Activated CD8-positive, alpha-beta memory T cell treated with anti-CD3 and anti-CD28 coated beads, Interleukin-2, amount 10 ng/mL, durations not matched to agents 7 days and 5 days (primary cell): ENCODE measurements at regions not wholly inside any gene's neighbourhood (a gene's known extent, or its start where the extent isn't known, plus 50 kb on each side); places are given as distances from the start of the nearest gene placed in this dataset.
"Not testable (repeated sequence)": the region's sequence is repeated elsewhere in the genome, so short reads cannot be mapped to it uniquely, and the experiment has no call there.

Source experiments
- ATAC-seq: fragments of 150-1000 bp; cut with Tn5 transposase; one replicate; pipeline ENCODE4 v1.10.0; 2021; ENCODE audit warnings: moderate library complexity
- CTCF ChIA-PET: fragments of 350-600 bp; sonication (Branson Sonifier 250); formaldehyde crosslinking; loops from one replicate; lab custom pipeline; 2021; ENCODE audit warnings: antibody characterized with exemption; lab: Charles Lee
- DNase-seq: peaks from one replicate; pipeline ENCODE4 v3.0.0-alpha.2; 2020
- H3K27ac Mint-ChIP-seq: one replicate; pipeline ENCODE4 v1.8.0; 2021; ENCODE audit warnings: mild to moderate bottlenecking, mixed read lengths
- H3K27me3 Mint-ChIP-seq: one replicate; pipeline ENCODE4 v1.8.0; 2021; ENCODE audit warnings: mixed read lengths
- H3K36me3 Mint-ChIP-seq: one replicate; pipeline ENCODE4 v1.8.0; 2021; ENCODE audit warnings: mild to moderate bottlenecking, mixed read lengths
- H3K4me1 Mint-ChIP-seq: one replicate; pipeline ENCODE4 v1.8.0; 2021; ENCODE audit warnings: mixed read lengths
- H3K4me3 Mint-ChIP-seq: one replicate; pipeline ENCODE4 v1.8.0; 2021; ENCODE audit warnings: mild to moderate bottlenecking, moderate library complexity, mixed read lengths
- H3K9me3 Mint-ChIP-seq: one replicate; pipeline ENCODE4 v1.8.0; 2022; ENCODE audit warnings: low read depth, mixed read lengths

- CTCF ChIA-PET, result no interaction called here
- Mint-ChIP-seq H3K27me3 (no peaks in the 10 kb centered on the region), H3K36me3 (no peaks in the 10 kb centered on the region), H3K4me1 (no peaks in the 10 kb centered on the region), H3K27ac (no peak overlapping the region), H3K9me3 (peaks cover 6% of the 10 kb centered on the region), H3K4me3 (no peak overlapping the region)
- DNase-seq (no peak), ATAC-seq (no peak)
These were observed 470.3 kb downstream of the TMEM114 start for GRCh38 chr16:8120001-8120400.

- Mint-ChIP-seq H3K9me3 (peaks cover 6% of the 10 kb centered on the region), H3K4me3 (no peak overlapping the region), H3K27me3 (no peaks in the 10 kb centered on the region), H3K36me3 (no peaks in the 10 kb centered on the region), H3K27ac (no peak overlapping the region), H3K4me1 (no peaks in the 10 kb centered on the region)
- CTCF ChIA-PET, result no interaction called here
- no peak for DNase-seq
- ATAC-seq, result no peak
These were observed 474.5 kb downstream of the TMEM114 start for GRCh38 chr16:8115814-8116213.

- H3K4me1 Mint-ChIP-seq, DNase-seq, H3K9me3 Mint-ChIP-seq, H3K27me3 Mint-ChIP-seq, CTCF ChIA-PET, H3K4me3 Mint-ChIP-seq, H3K36me3 Mint-ChIP-seq, H3K27ac Mint-ChIP-seq, ATAC-seq: not testable (repeated sequence)
These were observed 475.4 kb downstream of the TMEM114 start for GRCh38 chr16:8114941-8115340.

- Mint-ChIP-seq H3K36me3 (no peaks in the 10 kb centered on the region), H3K9me3 (peaks cover 10% of the 10 kb centered on the region), H3K4me1 (no peaks in the 10 kb centered on the region), H3K27ac (no peak overlapping the region), H3K27me3 (no peaks in the 10 kb centered on the region), H3K4me3 (no peak overlapping the region)
- CTCF ChIA-PET, result no interaction called here
- ATAC-seq (no peak), DNase-seq (no peak)
These were observed 476.5 kb downstream of the TMEM114 start for GRCh38 chr16:8113843-8114242.

- Mint-ChIP-seq H3K4me1 (no peaks in the 10 kb centered on the region), H3K36me3 (no peaks in the 10 kb centered on the region), H3K27ac (no peak overlapping the region), H3K4me3 (no peak overlapping the region), H3K27me3 (no peaks in the 10 kb centered on the region), H3K9me3 (peaks cover 18% of the 10 kb centered on the region)
- no peak for DNase-seq
- ATAC-seq, result no peak
- CTCF ChIA-PET, result no interaction called here
These were observed 479.5 kb downstream of the TMEM114 start for GRCh38 chr16:8110572-8111514.

- no peak for ATAC-seq
- Mint-ChIP-seq H3K4me1 (no peaks in the 10 kb centered on the region), H3K27me3 (no peaks in the 10 kb centered on the region), H3K36me3 (no peaks in the 10 kb centered on the region), H3K9me3 (peaks cover 20% of the 10 kb centered on the region), H3K4me3 (no peak overlapping the region), H3K27ac (no peak overlapping the region)
- CTCF ChIA-PET, result no interaction called here
- DNase-seq, result no peak
These were observed 480.6 kb downstream of the TMEM114 start for GRCh38 chr16:8109510-8110369.

GRCh38 chr16:8108991-8109509 is 481.3 kb downstream of the TMEM114 start:
- Mint-ChIP-seq H3K4me3 (no peak overlapping the region), H3K27ac (no peak overlapping the region), H3K27me3 (no peaks in the 10 kb centered on the region), H3K4me1 (no peaks in the 10 kb centered on the region), H3K9me3 (peaks cover 20% of the 10 kb centered on the region), H3K36me3 (no peaks in the 10 kb centered on the region)
- DNase-seq (no peak), ATAC-seq (no peak)
- CTCF ChIA-PET, result no interaction called here

GRCh38 chr16:8107296-8107695 is 483.0 kb downstream of the TMEM114 start:
- ATAC-seq (no peak), DNase-seq (no peak)
- Mint-ChIP-seq H3K27me3 (no peaks in the 10 kb centered on the region), H3K4me1 (no peaks in the 10 kb centered on the region), H3K4me3 (no peak overlapping the region), H3K27ac (no peak overlapping the region), H3K36me3 (no peaks in the 10 kb centered on the region), H3K9me3 (peaks cover 18% of the 10 kb centered on the region)
- CTCF ChIA-PET, result no interaction called here

GRCh38 chr16:8103649-8104289 is 486.5 kb downstream of the TMEM114 start:
- H3K27ac Mint-ChIP-seq, result no peak overlapping the region
- no peaks in the 10 kb centered on the region for H3K27me3 Mint-ChIP-seq
- CTCF ChIA-PET, result no interaction called here
- no peaks in the 10 kb centered on the region for H3K4me1 Mint-ChIP-seq
- no peak for DNase-seq
- H3K9me3 Mint-ChIP-seq, result peaks cover 15% of the 10 kb centered on the region
- no peak overlapping the region for H3K4me3 Mint-ChIP-seq
- H3K36me3 Mint-ChIP-seq, result no peaks in the 10 kb centered on the region
- no peak for ATAC-seq

GRCh38 chr16:8099586-8099985 is 490.7 kb downstream of the TMEM114 start:
- Mint-ChIP-seq H3K9me3 (peaks cover 17% of the 10 kb centered on the region), H3K4me1 (no peaks in the 10 kb centered on the region), H3K4me3 (no peak overlapping the region), H3K27ac (no peak overlapping the region), H3K27me3 (no peaks in the 10 kb centered on the region), H3K36me3 (no peaks in the 10 kb centered on the region)
- DNase-seq, result no peak
- CTCF ChIA-PET, result no interaction called here
- ATAC-seq, result no peak

- Mint-ChIP-seq H3K27ac (no peak overlapping the region), H3K27me3 (no peaks in the 10 kb centered on the region), H3K4me1 (no peaks in the 10 kb centered on the region), H3K4me3 (no peak overlapping the region), H3K9me3 (peaks cover 19% of the 10 kb centered on the region), H3K36me3 (no peaks in the 10 kb centered on the region)
- ATAC-seq (no peak), DNase-seq (no peak)
- CTCF ChIA-PET, result no interaction called here
These were observed 491.3 kb downstream of the TMEM114 start for GRCh38 chr16:8098947-8099512.

- DNase-seq (no peak), ATAC-seq (no peak)
- H3K27ac Mint-ChIP-seq, result no peak overlapping the region
- no peaks in the 10 kb centered on the region for H3K27me3 Mint-ChIP-seq
- H3K36me3 Mint-ChIP-seq, result no peaks in the 10 kb centered on the region
- no peak overlapping the region for H3K4me3 Mint-ChIP-seq
- no peaks in the 10 kb centered on the region for H3K4me1 Mint-ChIP-seq
- CTCF ChIA-PET, result no interaction called here
- peaks cover 24% of the 10 kb centered on the region for H3K9me3 Mint-ChIP-seq
These were observed 494.1 kb downstream of the TMEM114 start for GRCh38 chr16:8096211-8096610.

GRCh38 chr16:8094696-8095095 is 495.6 kb downstream of the TMEM114 start:
- ATAC-seq (no peak), DNase-seq (no peak)
- Mint-ChIP-seq H3K36me3 (no peaks in the 10 kb centered on the region), H3K27me3 (no peaks in the 10 kb centered on the region), H3K9me3 (peaks cover 27% of the 10 kb centered on the region), H3K4me3 (no peak overlapping the region), H3K27ac (no peak overlapping the region), H3K4me1 (no peaks in the 10 kb centered on the region)
- CTCF ChIA-PET, result no interaction called here
